Effector CD4-positive, alpha-beta T cell (primary cell): ENCODE measurements at regions not wholly inside any gene's neighbourhood (a gene's known extent, or its start where the extent isn't known, plus 50 kb on each side); places are given as distances from the start of the nearest gene placed in this dataset.

Source experiments
- DNase-seq: peaks from one replicate; pipeline ENCODE4 v3.0.0-alpha.2; 2020

DNA sequence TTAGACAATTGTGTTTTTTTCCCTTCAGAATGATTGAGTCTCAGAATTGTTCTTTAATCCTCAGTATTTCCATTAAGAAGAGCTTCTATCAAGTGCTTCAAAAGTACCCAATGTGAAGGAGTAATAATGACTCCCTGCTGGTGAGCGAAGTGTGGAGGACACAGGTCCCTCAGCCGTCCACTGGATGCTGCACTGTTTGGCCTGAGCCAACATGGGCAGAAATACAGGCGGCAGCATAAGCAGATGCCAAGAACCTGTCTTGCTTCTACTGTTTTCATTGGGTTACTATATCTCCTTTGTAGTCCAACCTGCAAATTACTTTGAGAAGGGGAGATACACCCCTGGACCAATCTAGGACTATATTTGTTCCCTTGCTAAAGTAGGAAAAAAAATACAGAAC is 55.3 kb upstream of the DPH5 start:
- no peak for DNase-seq

DNA sequence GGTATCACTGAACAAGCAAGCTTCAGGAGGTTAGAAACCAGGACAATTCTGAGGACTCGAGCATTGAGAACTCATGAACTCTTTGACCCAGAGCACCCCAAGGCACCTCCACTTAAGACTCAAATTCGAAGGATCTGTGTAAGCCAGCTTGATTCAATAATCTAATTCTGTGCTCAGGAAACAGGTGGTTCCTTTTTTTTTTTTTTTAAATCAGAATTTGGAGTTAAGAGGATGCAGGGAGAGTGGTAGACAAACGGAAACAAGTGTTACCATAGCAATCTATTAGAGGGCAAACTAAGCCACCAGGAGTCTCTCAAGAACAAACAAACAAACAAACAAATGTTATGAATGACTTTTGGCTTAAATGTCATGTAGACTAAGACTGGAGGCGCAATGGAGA is 53.8 kb upstream of the DPH5 start:
- no peak for DNase-seq

DNA sequence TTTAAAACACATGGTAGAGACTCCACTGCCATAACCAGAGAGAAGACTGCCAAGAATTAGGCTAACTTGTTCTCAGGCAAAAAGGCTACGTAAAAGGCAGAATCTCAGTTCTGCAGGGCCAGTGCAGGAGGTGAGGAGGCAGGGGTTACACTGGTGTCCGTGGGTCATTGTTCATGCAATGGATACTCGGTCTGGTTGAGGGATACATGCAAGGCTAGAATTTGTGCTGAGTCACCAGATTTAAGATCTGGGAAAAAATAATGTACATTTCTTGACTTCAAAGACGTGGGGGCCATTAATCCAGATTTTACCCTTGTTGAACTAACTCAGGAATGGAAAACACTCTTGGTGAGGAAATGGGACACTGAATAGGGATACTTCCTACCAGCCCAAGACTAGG is 52.3 kb upstream of the DPH5 start:
- no peak for DNase-seq

DNA sequence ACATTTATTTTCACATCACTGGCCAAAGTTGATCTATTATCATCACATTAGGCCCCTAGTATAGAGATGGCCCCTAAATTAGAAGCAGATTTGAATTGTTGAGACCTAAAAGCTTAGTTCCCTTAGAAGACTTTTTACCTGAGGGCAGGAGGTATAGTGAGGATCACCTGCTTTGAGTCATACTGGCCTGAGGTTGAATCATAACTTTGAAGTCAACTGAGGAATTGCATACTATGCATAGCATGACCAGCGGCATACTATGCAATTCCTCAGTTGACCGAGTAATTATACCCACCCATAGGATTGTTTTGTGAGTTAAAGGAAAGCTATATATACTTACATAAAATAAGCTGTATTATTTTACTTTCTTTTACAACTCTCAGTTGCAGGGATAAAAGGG is 50.3 kb upstream of the DPH5 start:
- DNase-seq = no peak
